HepG2 (cell line): ENCODE measurements at regions not wholly inside any gene's neighbourhood (a gene's known extent, or its start where the extent isn't known, plus 50 kb on each side); places are given as distances from the start of the nearest gene placed in this dataset.

Source experiments
- ZEB1 ChIP-seq: IDR thresholded peaks from 2 replicates; pipeline ENCODE4 v1.6.1; 2012; ENCODE audit warnings: mild to moderate bottlenecking, low read depth, inconsistent platforms; ENCODE audit not compliant: insufficient replicate concordance
- ZNF546 ChIP-seq: sonication (generic); formaldehyde crosslinking; conservative IDR thresholded peaks from 2 replicates; pipeline ENCODE4 v1.8.1; 2023; ENCODE audit warnings: mild to moderate bottlenecking, missing genetic modification reagents
- TF ChIP-seq, protein P1 (sequence below): sonication (generic); formaldehyde crosslinking; IDR thresholded peaks from one replicate; pipeline ENCODE4 v1.5.1; 2020; ENCODE audit warnings: mild to moderate bottlenecking, missing genetic modification reagents; ENCODE audit errors: not compliant biosample characterization
- TF ChIP-seq, protein P2 (sequence below): IDR thresholded peaks from 2 replicates; pipeline ENCODE4 v1.6.1; 2016; ENCODE audit warnings: missing compliant biosample characterization, missing genetic modification reagents, borderline replicate concordance
- TF ChIP-seq, protein P3 (sequence below): sonication (generic); formaldehyde crosslinking; IDR thresholded peaks from 2 replicates; pipeline ENCODE4 v1.8.1; 2023; ENCODE audit warnings: missing genetic modification reagents, mild to moderate bottlenecking, borderline replicate concordance
- TF ChIP-seq, protein P4 (sequence below): sonication (generic); formaldehyde crosslinking; IDR thresholded peaks from 2 replicates; pipeline ENCODE4 v1.5.1; 2020; ENCODE audit warnings: mild to moderate bottlenecking, missing genetic modification reagents, moderate library complexity
- TF ChIP-seq, protein P5 (sequence below): IDR thresholded peaks from 2 replicates; pipeline ENCODE4 v1.6.1; 2016; ENCODE audit warnings: low read depth, missing genetic modification reagents, missing compliant biosample characterization

DNA sequence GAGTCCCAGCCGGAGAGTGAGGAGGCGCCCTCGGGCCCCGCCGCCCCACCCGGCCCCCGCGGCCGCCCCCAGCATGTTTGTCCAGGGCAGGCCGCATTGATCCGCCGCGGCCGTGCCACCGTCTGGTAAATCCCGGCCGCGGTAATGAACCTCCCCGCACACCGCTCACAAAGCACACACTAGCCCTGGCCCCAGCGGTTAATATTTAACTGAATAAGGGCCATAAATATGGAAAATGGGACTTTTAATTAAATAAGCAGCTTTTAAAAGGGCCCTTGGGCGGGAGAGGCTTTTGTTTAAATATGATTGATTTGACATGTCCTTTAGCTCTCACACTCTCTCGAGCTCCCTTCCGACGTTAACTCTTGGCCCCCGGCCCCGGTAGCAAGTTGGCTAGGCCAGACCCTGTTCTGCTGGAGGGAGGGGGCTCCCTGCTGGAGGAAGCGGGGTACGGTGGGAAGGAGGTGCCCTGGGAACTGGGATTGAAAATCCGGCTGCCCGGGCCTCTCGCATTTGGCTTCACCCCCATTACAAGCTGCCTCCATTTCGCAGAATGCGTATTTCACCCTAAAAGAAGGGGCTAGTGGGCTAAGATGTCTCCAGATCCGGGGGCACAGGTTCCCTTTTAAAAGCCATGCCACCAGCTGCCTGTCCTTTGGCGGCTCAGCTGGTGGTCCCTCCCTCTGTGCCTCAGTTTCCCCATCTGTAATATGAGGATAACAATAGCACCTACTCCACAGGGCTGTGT, 199.8 kb downstream of the RBM19 start (continued):
- TF ChIP-seq, protein P1, sequence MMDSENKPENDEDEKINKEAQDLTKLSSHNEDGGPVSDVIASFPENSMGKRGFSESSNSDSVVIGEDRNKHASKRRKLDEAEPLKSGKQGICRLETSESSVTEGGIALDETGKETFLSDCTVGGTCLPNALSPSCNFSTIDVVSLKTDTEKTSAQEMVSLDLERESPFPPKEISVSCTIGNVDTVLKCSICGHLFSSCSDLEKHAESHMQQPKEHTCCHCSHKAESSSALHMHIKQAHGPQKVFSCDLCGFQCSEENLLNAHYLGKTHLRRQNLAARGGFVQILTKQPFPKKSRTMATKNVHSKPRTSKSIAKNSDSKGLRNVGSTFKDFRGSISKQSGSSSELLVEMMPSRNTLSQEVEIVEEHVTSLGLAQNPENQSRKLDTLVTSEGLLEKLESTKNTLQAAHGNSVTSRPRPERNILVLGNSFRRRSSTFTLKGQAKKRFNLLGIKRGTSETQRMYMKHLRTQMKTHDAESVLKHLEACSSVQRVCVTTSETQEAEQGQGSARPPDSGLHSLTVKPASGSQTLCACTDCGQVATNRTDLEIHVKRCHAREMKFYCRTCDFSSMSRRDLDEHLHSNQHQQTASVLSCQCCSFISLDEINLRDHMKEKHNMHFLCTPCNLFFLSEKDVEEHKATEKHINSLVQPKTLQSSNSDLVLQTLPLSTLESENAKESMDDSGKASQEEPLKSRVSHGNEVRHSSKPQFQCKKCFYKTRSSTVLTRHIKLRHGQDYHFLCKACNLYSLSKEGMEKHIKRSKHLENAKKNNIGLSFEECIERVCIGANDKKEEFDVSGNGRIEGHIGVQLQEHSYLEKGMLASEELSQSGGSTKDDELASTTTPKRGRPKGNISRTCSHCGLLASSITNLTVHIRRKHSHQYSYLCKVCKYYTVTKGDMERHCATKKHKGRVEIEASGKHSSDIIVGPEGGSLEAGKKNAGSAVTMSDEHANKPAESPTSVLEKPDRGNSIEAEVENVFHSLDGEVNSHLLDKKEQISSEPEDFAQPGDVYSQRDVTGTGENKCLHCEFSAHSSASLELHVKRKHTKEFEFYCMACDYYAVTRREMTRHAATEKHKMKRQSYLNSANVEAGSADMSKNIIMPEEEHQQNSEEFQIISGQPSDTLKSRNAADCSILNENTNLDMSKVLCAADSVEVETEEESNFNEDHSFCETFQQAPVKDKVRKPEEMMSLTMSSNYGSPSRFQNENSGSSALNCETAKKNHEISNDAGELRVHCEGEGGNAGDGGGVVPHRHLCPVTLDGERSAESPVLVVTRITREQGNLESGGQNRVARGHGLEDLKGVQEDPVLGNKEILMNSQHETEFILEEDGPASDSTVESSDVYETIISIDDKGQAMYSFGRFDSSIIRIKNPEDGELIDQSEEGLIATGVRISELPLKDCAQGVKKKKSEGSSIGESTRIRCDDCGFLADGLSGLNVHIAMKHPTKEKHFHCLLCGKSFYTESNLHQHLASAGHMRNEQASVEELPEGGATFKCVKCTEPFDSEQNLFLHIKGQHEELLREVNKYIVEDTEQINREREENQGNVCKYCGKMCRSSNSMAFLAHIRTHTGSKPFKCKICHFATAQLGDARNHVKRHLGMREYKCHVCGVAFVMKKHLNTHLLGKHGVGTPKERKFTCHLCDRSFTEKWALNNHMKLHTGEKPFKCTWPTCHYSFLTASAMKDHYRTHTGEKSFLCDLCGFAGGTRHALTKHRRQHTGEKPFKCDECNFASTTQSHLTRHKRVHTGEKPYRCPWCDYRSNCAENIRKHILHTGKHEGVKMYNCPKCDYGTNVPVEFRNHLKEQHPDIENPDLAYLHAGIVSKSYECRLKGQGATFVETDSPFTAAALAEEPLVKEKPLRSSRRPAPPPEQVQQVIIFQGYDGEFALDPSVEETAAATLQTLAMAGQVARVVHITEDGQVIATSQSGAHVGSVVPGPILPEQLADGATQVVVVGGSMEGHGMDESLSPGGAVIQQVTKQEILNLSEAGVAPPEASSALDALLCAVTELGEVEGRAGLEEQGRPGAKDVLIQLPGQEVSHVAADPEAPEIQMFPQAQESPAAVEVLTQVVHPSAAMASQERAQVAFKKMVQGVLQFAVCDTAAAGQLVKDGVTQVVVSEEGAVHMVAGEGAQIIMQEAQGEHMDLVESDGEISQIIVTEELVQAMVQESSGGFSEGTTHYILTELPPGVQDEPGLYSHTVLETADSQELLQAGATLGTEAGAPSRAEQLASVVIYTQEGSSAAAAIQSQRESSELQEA (CRISPR knock-in tag): peak; percentile 32
- TF ChIP-seq ZEB1 (no peak), ZNF546 (CRISPR knock-in tag) (0 out of 2 replicates have a peak, but pooled peaks have one; percentile 42)
- TF ChIP-seq, protein P2, sequence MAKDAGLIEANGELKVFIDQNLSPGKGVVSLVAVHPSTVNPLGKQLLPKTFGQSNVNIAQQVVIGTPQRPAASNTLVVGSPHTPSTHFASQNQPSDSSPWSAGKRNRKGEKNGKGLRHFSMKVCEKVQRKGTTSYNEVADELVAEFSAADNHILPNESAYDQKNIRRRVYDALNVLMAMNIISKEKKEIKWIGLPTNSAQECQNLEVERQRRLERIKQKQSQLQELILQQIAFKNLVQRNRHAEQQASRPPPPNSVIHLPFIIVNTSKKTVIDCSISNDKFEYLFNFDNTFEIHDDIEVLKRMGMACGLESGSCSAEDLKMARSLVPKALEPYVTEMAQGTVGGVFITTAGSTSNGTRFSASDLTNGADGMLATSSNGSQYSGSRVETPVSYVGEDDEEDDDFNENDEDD (CRISPR knock-in tag): peak; percentile 30; the same call in 1 of the 2 replicates
- TF ChIP-seq, protein P3, sequence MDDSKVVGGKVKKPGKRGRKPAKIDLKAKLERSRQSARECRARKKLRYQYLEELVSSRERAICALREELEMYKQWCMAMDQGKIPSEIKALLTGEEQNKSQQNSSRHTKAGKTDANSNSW (CRISPR knock-in tag): no peak
- TF ChIP-seq, protein P4, sequence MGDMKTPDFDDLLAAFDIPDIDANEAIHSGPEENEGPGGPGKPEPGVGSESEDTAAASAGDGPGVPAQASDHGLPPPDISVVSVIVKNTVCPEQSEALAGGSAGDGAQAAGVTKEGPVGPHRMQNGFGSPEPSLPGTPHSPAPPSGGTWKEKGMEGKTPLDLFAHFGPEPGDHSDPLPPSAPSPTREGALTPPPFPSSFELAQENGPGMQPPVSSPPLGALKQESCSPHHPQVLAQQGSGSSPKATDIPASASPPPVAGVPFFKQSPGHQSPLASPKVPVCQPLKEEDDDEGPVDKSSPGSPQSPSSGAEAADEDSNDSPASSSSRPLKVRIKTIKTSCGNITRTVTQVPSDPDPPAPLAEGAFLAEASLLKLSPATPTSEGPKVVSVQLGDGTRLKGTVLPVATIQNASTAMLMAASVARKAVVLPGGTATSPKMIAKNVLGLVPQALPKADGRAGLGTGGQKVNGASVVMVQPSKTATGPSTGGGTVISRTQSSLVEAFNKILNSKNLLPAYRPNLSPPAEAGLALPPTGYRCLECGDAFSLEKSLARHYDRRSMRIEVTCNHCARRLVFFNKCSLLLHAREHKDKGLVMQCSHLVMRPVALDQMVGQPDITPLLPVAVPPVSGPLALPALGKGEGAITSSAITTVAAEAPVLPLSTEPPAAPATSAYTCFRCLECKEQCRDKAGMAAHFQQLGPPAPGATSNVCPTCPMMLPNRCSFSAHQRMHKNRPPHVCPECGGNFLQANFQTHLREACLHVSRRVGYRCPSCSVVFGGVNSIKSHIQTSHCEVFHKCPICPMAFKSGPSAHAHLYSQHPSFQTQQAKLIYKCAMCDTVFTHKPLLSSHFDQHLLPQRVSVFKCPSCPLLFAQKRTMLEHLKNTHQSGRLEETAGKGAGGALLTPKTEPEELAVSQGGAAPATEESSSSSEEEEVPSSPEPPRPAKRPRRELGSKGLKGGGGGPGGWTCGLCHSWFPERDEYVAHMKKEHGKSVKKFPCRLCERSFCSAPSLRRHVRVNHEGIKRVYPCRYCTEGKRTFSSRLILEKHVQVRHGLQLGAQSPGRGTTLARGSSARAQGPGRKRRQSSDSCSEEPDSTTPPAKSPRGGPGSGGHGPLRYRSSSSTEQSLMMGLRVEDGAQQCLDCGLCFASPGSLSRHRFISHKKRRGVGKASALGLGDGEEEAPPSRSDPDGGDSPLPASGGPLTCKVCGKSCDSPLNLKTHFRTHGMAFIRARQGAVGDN (CRISPR knock-in tag): peak; percentile 73
- TF ChIP-seq, protein P5, sequence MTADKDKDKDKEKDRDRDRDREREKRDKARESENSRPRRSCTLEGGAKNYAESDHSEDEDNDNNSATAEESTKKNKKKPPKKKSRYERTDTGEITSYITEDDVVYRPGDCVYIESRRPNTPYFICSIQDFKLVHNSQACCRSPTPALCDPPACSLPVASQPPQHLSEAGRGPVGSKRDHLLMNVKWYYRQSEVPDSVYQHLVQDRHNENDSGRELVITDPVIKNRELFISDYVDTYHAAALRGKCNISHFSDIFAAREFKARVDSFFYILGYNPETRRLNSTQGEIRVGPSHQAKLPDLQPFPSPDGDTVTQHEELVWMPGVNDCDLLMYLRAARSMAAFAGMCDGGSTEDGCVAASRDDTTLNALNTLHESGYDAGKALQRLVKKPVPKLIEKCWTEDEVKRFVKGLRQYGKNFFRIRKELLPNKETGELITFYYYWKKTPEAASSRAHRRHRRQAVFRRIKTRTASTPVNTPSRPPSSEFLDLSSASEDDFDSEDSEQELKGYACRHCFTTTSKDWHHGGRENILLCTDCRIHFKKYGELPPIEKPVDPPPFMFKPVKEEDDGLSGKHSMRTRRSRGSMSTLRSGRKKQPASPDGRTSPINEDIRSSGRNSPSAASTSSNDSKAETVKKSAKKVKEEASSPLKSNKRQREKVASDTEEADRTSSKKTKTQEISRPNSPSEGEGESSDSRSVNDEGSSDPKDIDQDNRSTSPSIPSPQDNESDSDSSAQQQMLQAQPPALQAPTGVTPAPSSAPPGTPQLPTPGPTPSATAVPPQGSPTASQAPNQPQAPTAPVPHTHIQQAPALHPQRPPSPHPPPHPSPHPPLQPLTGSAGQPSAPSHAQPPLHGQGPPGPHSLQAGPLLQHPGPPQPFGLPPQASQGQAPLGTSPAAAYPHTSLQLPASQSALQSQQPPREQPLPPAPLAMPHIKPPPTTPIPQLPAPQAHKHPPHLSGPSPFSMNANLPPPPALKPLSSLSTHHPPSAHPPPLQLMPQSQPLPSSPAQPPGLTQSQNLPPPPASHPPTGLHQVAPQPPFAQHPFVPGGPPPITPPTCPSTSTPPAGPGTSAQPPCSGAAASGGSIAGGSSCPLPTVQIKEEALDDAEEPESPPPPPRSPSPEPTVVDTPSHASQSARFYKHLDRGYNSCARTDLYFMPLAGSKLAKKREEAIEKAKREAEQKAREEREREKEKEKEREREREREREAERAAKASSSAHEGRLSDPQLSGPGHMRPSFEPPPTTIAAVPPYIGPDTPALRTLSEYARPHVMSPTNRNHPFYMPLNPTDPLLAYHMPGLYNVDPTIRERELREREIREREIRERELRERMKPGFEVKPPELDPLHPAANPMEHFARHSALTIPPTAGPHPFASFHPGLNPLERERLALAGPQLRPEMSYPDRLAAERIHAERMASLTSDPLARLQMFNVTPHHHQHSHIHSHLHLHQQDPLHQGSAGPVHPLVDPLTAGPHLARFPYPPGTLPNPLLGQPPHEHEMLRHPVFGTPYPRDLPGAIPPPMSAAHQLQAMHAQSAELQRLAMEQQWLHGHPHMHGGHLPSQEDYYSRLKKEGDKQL (CRISPR knock-in tag): 0 out of 2 replicates have a peak, but pooled peaks have one; percentile 71
